ENCODE measurements at regions not wholly inside any gene's neighbourhood (a gene's known extent, or its start where the extent isn't known, plus 50 kb on each side); places are given as distances from the start of the nearest gene placed in this dataset.

DNA sequence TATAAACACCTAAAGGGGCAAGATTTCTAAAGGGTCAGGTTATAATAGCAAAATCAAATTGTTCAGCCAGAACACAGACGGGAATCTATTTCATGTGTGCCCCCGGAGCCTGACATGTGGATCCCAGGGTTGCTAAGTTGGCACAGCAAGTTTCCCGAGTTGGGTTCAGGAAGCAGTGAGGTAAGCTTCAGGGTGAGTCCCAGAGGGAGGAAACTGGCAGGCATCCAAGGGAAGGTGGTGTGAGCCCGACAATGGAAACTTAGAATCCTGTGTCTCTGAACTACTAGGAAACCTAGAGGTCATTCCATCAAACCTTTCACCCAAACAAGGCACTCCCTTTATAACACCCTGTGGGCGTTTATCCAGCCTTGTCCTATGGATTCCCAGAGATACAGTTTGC, 98.4 kb downstream of the ADRB2 start:
- POLR2A ChIA-PET = no interaction called here
- BruUV-seq (replicated peaks) = no TSS peak
- in situ Hi-C loops (cut with HindIII; ENCODE audit: extremely low pct_ligation_motif_present, low pct_unique_long_range_greater_than_20kb) = no loop called here
- no peak for ATAC-seq
- no peak for FAIRE-seq
- WGBS (ENCODE audit: low lambda C conversion rate) = 17% methylated on average over 5 of the region's 5 CpGs
- no peak overlapping the region for H3K4me3 ChIP-seq (replicated peaks in 1 of 3; ENCODE audit: insufficient read depth in 1 of 3, low read depth in 2 of 3, low read length in 3 of 3)
- H3K27ac ChIP-seq (ENCODE audit: extremely low read length, insufficient read depth, low read length) = no peak overlapping the region
- no peaks in the 10 kb centered on the region for H3K79me2 ChIP-seq (ENCODE audit: insufficient read depth, low read length)
- H3K27me3 ChIP-seq (ENCODE audit: control insufficient read depth in 1 of 2, insufficient read depth in 2 of 2, low read length in 2 of 2) = no peaks in the 10 kb centered on the region; a peak in 1 of 5 replicates
- no peaks in the 10 kb centered on the region for H3K4me1 ChIP-seq (ENCODE audit: insufficient read depth, low read length)
- H2AFZ ChIP-seq (ENCODE audit: low read length) = no peak overlapping the region
- H4K20me1 ChIP-seq (ENCODE audit: insufficient read depth, low read length) = no peaks in the 10 kb centered on the region
- TF ChIP-seq, protein P1, sequence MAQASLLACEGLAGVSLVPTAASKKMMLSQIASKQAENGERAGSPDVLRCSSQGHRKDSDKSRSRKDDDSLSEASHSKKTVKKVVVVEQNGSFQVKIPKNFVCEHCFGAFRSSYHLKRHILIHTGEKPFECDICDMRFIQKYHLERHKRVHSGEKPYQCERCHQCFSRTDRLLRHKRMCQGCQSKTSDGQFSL (CRISPR knock-in tag; IDR thresholded peaks at IDR 0.05) = no peak
- TF ChIP-seq, protein P2, sequence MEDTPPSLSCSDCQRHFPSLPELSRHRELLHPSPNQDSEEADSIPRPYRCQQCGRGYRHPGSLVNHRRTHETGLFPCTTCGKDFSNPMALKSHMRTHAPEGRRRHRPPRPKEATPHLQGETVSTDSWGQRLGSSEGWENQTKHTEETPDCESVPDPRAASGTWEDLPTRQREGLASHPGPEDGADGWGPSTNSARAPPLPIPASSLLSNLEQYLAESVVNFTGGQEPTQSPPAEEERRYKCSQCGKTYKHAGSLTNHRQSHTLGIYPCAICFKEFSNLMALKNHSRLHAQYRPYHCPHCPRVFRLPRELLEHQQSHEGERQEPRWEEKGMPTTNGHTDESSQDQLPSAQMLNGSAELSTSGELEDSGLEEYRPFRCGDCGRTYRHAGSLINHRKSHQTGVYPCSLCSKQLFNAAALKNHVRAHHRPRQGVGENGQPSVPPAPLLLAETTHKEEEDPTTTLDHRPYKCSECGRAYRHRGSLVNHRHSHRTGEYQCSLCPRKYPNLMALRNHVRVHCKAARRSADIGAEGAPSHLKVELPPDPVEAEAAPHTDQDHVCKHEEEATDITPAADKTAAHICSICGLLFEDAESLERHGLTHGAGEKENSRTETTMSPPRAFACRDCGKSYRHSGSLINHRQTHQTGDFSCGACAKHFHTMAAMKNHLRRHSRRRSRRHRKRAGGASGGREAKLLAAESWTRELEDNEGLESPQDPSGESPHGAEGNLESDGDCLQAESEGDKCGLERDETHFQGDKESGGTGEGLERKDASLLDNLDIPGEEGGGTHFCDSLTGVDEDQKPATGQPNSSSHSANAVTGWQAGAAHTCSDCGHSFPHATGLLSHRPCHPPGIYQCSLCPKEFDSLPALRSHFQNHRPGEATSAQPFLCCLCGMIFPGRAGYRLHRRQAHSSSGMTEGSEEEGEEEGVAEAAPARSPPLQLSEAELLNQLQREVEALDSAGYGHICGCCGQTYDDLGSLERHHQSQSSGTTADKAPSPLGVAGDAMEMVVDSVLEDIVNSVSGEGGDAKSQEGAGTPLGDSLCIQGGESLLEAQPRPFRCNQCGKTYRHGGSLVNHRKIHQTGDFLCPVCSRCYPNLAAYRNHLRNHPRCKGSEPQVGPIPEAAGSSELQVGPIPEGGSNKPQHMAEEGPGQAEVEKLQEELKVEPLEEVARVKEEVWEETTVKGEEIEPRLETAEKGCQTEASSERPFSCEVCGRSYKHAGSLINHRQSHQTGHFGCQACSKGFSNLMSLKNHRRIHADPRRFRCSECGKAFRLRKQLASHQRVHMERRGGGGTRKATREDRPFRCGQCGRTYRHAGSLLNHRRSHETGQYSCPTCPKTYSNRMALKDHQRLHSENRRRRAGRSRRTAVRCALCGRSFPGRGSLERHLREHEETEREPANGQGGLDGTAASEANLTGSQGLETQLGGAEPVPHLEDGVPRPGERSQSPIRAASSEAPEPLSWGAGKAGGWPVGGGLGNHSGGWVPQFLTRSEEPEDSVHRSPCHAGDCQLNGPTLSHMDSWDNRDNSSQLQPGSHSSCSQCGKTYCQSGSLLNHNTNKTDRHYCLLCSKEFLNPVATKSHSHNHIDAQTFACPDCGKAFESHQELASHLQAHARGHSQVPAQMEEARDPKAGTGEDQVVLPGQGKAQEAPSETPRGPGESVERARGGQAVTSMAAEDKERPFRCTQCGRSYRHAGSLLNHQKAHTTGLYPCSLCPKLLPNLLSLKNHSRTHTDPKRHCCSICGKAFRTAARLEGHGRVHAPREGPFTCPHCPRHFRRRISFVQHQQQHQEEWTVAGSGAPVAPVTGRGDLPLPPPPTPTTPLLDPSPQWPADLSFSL (CRISPR knock-in tag; IDR thresholded peaks at IDR 0.05) = no peak
- TF ChIP-seq ETV6 (CRISPR knock-in tag; conservative IDR thresholded peaks at IDR 0.05) (no peak), TBX2 (CRISPR knock-in tag; IDR thresholded peaks at IDR 0.05; ENCODE audit: borderline replicate concordance) (no peak), ZNF616 (CRISPR knock-in tag; IDR thresholded peaks at IDR 0.05; ENCODE audit: low read depth) (no peak), ZSCAN5A (CRISPR knock-in tag; IDR thresholded peaks at IDR 0.05; ENCODE audit: borderline replicate concordance) (no peak), ZNF83 (CRISPR knock-in tag; IDR thresholded peaks at IDR 0.05; ENCODE audit: borderline replicate concordance) (no peak)
- H3K9me3 ChIP-seq (ENCODE audit: low read length) = no peaks in the 10 kb centered on the region
- intact Hi-C loops (cut with micrococcal nuclease; ENCODE audit: unreplicated experiment) = no loop called here
- CTCF ChIA-PET (ENCODE audit: low intra/inter-chr PET ratio, low total read pairs) = no interaction called here
- no peak overlapping the region for H3K9ac ChIP-seq (ENCODE audit: insufficient read depth, low read depth, low read length)
- no peak for DNase-seq (ENCODE audit: low spot score)
- no peak overlapping the region for H3K4me2 ChIP-seq (ENCODE audit: low read depth, low read length)
- H3K36me3 ChIP-seq (replicated peaks in 1 of 2; ENCODE audit: control insufficient read depth in 1 of 2, insufficient read depth in 2 of 2, low read length in 2 of 2) = no peaks in the 10 kb centered on the region

Measured in HepG2 (cell line).